GM12873 (cell line): ENCODE measurements at regions not wholly inside any gene's neighbourhood (a gene's known extent, or its start where the extent isn't known, plus 50 kb on each side); places are given as distances from the start of the nearest gene placed in this dataset.

Source experiments
- TF ChIP-seq, protein P1 (sequence below): IDR thresholded peaks from 2 replicates; pipeline ENCODE4 v1.5.1; 2012; ENCODE audit warnings: low read depth, mild to moderate bottlenecking, moderate library complexity, low read length, control low read depth; ENCODE audit not compliant: insufficient read depth; ENCODE audit errors: missing control alignments

GRCh38 chr18:41744421-41745030 is 210.5 kb upstream of the PIK3C3 start:
- TF ChIP-seq, protein P1, sequence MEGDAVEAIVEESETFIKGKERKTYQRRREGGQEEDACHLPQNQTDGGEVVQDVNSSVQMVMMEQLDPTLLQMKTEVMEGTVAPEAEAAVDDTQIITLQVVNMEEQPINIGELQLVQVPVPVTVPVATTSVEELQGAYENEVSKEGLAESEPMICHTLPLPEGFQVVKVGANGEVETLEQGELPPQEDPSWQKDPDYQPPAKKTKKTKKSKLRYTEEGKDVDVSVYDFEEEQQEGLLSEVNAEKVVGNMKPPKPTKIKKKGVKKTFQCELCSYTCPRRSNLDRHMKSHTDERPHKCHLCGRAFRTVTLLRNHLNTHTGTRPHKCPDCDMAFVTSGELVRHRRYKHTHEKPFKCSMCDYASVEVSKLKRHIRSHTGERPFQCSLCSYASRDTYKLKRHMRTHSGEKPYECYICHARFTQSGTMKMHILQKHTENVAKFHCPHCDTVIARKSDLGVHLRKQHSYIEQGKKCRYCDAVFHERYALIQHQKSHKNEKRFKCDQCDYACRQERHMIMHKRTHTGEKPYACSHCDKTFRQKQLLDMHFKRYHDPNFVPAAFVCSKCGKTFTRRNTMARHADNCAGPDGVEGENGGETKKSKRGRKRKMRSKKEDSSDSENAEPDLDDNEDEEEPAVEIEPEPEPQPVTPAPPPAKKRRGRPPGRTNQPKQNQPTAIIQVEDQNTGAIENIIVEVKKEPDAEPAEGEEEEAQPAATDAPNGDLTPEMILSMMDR, result no peak

DNA sequence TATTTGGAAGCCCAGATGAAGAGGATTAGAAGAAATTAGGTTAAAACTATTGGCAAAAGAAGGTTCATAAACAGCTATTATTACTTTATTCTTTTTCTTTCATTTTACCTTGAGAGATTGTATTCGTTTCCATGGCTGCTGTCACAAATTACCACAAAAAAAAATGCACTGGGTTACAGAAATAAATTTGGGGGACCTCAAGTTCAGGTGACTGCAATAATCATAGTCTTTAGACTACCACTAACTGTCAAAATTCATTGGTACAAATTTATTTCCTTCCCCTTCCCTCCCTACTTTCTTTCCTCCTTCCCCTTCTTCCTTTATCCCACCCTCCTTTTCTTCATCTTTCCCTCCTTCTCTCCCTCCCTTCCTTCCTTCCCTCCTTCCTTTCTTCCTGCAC is 217.8 kb upstream of the PIK3C3 start:
- TF ChIP-seq, protein P1, result no peak

- TF ChIP-seq, protein P1, result no peak
Measured at GRCh38 chr18:41734917-41735316, 220.1 kb upstream of the PIK3C3 start.

DNA sequence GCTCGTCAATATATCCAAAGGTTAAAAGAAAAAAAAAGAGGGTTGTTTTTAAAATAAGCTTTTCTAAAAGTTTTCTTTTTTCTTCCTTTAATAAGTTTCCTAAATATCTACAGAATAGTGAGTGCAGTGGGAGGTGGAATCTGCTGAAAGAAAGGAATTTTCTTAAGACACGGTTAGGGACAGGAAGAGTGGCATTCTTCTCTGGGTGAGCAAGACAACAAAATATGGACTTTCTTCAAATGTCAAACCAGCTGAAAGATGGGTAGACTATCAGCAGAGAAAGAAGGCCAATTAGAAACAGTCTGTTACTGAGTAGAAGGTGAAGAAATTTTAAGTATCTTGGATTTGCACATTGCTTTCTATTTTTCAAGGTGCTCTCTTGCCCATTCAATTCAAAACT is 222.7 kb upstream of the PIK3C3 start:
- TF ChIP-seq, protein P1, result no peak

GRCh38 chr18:41731884-41732283 is 223.2 kb upstream of the PIK3C3 start:
- TF ChIP-seq, protein P1, result no peak

DNA sequence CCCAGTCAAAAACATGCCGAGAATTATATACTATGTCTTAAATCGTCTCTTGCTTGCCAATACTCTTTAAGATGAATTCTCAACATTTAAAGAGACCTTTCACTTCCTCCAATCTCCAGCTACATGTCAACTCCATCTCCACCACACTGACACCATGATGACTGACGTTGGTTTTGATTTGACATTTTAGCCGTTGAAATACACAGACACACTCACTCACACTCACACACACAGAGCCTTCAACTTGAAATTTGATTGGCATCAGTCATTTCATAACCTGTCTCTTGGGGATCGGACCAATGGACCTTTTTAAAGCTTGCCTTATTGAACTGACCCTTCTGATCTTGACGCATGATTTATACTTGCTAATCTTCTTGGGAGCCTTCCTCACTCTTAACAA is 230.8 kb upstream of the PIK3C3 start:
- TF ChIP-seq, protein P1, result no peak

- TF ChIP-seq, protein P1, result no peak
Measured at GRCh38 chr18:41721103-41721790, 233.8 kb upstream of the PIK3C3 start.
